MM.1S (cell line): ENCODE measurements at regions not wholly inside any gene's neighbourhood (a gene's known extent, or its start where the extent isn't known, plus 50 kb on each side); places are given as distances from the start of the nearest gene placed in this dataset.

ENCODE experiments used
- EZH2 ChIP-seq: fragments of 300-600 bp; sonication (generic); optimal IDR thresholded peaks from 2 replicates; pipeline ENCODE3; 2017; ENCODE audit warnings: low read depth, mild to moderate bottlenecking, antibody characterized with exemption, low read length, mixed read lengths
- EZH2phosphoT487 ChIP-seq: fragments of 300-600 bp; sonication (generic); IDR thresholded peaks from 2 replicates; pipeline ENCODE4 v1.6.1; 2018; ENCODE audit warnings: antibody characterized with exemption, low read length
- TF ChIP-seq, protein P1 (sequence below): fragments of 300-600 bp; sonication (generic); IDR thresholded peaks from 2 replicates; pipeline ENCODE4 v1.5.1; 2016; ENCODE audit warnings: antibody characterized with exemption, low read length, mixed read lengths

DNA sequence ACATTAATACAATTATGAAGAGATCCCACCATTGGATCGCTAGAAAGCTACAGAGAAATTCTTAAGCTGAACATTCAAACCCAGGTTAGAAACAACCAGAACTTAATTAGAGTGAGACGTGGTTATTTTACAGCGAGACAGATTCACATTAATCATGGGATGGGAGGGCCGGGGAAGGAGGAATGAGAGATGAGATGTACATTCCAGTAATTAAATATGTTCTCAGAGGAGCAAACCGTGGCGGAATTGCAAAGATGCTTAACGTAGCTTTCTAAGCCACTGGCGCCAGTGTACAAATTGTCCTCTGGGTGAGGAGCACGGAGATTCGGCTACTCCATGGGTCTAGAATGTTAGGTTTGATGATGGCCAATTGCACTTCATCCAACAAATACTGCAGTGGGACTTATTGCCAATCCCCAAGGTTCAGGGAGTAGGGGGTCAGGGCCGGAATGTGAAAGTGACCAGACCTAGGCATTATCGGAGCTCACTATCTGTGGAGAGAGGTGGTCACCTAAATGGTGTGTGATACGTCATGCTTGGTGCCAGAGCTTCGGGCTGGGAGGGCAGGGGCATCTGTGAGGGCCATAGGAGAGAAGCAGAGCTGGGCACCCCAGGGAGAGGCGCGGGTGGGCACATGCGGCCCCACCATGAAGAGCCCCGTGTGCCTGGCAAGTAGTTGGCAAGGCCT, 114.7 kb downstream of the EDN3 start:
- TF ChIP-seq, protein P1, sequence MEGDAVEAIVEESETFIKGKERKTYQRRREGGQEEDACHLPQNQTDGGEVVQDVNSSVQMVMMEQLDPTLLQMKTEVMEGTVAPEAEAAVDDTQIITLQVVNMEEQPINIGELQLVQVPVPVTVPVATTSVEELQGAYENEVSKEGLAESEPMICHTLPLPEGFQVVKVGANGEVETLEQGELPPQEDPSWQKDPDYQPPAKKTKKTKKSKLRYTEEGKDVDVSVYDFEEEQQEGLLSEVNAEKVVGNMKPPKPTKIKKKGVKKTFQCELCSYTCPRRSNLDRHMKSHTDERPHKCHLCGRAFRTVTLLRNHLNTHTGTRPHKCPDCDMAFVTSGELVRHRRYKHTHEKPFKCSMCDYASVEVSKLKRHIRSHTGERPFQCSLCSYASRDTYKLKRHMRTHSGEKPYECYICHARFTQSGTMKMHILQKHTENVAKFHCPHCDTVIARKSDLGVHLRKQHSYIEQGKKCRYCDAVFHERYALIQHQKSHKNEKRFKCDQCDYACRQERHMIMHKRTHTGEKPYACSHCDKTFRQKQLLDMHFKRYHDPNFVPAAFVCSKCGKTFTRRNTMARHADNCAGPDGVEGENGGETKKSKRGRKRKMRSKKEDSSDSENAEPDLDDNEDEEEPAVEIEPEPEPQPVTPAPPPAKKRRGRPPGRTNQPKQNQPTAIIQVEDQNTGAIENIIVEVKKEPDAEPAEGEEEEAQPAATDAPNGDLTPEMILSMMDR: no peak
- TF ChIP-seq EZH2: no peak
- no peak for TF ChIP-seq EZH2phosphoT487
